ENCODE measurements at regions not wholly inside any gene's neighbourhood (a gene's known extent, or its start where the extent isn't known, plus 50 kb on each side); places are given as distances from the start of the nearest gene placed in this dataset.
"Not testable (repeated sequence)": the region's sequence is repeated elsewhere in the genome, so short reads cannot be mapped to it uniquely, and the experiment has no call there.

DNA sequence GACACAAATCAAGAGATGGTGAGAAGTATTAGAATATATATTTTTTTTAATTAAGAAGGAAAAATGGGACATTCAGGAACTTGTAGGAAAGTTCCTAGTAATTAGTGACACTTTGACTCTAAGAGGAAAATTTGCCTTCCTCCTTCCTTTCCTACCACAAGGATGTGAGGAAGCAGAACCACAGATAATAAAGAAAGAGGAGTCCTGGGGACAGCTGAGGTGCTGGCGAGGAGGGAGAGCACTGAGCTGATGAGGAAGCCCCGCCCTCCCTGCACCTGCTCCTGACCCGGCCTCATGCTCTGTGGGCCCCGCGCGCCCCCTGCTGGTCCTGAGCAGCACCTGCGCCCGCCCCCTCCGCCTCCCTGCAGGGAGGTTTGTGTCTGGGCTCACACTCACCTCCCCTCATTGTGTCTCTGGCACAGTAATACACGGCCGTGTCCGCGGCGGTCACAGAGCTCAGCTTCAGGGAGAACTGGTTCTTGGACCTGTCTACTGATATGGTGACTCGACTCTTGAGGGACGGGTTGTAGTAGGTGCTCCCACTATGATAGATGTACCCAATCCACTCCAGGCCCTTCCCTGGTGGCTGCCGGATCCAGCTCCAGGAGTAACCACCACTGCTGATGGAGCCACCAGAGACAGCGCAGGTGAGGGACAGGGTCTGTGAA, 822.6 kb downstream of the TMEM121 start:
- not testable (repeated sequence) for H3K36me3 ChIP-seq (ENCODE audit: insufficient read depth, low read length); H3K4me3 ChIP-seq (ENCODE audit: low read length); H3K4me1 ChIP-seq (ENCODE audit: insufficient read depth, low read length); H3K27me3 ChIP-seq (ENCODE audit: insufficient read depth, low read length); H2AFZ ChIP-seq (ENCODE audit: low read depth, low read length); H3K9me3 ChIP-seq (ENCODE audit: low read length)

DNA sequence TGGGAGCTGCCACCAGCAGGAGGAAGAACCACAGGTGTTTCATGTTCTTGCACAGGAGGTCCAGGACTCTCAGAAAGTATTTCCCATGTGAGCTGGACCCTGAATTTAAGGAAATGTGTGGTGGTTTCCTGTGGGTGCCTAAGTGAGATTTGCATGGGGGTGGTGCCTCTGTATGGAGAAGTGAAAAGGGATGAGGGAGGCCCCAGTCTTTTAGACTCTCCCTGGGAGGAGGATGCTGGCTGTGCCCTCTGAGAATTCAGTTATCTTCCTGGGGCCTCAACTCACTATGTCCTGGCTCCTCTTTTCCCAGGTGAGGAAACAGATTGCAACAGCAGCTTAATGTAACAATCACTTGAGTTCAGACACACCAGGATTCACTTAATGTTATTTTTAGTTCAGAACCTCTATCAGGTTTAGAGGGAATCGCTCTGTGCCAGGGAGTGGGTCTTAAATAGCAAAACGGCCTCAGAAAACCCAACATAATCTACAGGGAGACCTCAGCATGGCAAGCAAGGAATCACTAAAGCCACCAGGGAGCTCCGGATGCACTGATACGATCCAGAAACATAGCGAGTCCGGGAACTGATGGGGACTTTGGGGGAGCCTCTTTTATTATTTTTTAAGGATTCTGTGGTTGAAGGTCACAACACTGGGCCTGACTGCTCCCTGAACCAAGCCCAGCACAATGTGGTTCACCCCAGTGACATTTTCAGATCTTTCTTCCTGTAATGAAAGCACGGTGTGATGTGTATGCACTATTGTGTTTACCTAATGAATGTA, 823.5 kb downstream of the TMEM121 start:
- H3K4me3 ChIP-seq (ENCODE audit: low read length); H3K27me3 ChIP-seq (ENCODE audit: insufficient read depth, low read length); H3K9me3 ChIP-seq (ENCODE audit: low read length); H3K4me1 ChIP-seq (ENCODE audit: insufficient read depth, low read length); H3K36me3 ChIP-seq (ENCODE audit: insufficient read depth, low read length); H2AFZ ChIP-seq (ENCODE audit: low read depth, low read length): not testable (repeated sequence)

DNA sequence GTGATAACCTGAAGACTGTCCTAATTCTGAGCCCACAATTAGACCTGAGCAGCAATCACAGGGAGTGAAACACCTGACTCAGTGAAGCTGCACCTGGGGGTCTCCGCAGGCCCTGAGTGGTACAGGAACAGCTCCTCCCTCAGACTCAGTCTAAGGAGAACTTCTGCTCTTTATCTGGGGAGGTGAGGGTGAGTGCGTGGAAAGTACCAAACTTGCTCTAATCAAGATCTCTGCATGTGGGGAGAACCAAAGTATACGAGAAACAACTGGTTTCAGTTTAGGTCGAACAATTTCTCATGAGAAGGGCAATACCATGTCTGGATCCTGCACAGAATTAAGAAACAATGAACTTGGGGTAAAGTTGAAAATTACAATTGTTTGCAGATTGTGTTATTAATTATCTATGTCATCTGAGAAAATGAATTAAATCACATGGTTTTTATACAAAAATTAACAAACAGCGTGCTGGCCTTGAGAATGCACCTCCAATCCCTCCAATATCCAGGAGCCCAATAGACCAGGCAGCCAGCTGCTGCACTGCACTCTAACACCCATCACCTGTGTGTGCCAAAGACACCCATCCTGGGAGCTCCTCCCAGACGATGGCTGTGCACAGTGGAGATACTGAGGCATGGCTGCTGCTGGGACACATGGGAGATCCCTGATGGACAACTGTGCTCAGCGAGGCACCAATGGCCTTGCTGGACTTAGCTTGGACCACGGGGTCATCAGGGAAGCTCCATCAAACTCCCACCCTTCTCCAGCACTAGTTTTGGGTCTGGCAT, 828.8 kb downstream of the TMEM121 start:
- not testable (repeated sequence) for H3K4me1 ChIP-seq (ENCODE audit: insufficient read depth, low read length); H3K9me3 ChIP-seq (ENCODE audit: low read length); H3K27me3 ChIP-seq (ENCODE audit: insufficient read depth, low read length); H2AFZ ChIP-seq (ENCODE audit: low read depth, low read length); H3K4me3 ChIP-seq (ENCODE audit: low read length); H3K36me3 ChIP-seq (ENCODE audit: insufficient read depth, low read length)

DNA sequence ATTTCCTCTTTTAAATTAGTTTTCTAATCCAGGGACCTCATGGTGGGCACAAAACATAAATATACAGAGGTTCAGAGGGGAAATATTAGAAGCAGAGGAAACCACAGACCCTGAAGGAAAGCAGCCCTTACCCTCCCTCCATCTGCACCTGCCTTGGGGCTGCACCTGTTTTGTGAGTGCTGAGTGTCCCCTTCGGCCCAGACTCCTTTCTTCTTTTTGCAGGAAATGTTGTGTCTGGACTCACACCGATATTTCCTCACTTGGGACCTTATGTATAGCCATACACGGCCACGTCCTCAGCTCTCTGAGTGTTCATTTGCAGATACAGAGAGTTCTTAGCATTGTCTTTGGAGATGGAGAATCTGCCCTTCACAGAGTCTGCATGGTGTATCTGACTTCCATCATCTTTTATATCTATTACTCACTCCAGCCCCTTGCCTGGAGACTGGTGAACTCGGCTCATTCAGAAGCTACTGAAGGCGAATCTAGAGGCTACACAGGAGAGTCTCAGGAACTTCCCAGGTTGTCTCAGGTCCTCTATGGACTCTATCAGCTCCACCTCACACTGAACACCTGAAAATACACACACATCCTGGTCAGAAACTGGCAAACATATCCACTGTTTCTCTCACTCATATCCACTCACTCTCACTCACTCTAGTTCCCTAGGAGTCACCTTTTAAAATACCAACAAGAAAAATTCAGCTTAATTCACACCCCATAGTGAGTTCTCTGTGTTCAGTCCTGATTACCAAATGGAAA, 829.7 kb downstream of the TMEM121 start:
- H3K36me3 ChIP-seq (ENCODE audit: insufficient read depth, low read length); H3K9me3 ChIP-seq (ENCODE audit: low read length); H3K4me1 ChIP-seq (ENCODE audit: insufficient read depth, low read length); H3K27me3 ChIP-seq (ENCODE audit: insufficient read depth, low read length); H2AFZ ChIP-seq (ENCODE audit: low read depth, low read length); H3K4me3 ChIP-seq (ENCODE audit: low read length): not testable (repeated sequence)

- H3K36me3 ChIP-seq (ENCODE audit: insufficient read depth, low read length); H2AFZ ChIP-seq (ENCODE audit: low read depth, low read length); H3K9me3 ChIP-seq (ENCODE audit: low read length); H3K27me3 ChIP-seq (ENCODE audit: insufficient read depth, low read length); H3K4me1 ChIP-seq (ENCODE audit: insufficient read depth, low read length); H3K4me3 ChIP-seq (ENCODE audit: low read length): not testable (repeated sequence)
These were observed 830.2 kb downstream of the TMEM121 start for GRCh38 chr14:106356643-106356930.

DNA sequence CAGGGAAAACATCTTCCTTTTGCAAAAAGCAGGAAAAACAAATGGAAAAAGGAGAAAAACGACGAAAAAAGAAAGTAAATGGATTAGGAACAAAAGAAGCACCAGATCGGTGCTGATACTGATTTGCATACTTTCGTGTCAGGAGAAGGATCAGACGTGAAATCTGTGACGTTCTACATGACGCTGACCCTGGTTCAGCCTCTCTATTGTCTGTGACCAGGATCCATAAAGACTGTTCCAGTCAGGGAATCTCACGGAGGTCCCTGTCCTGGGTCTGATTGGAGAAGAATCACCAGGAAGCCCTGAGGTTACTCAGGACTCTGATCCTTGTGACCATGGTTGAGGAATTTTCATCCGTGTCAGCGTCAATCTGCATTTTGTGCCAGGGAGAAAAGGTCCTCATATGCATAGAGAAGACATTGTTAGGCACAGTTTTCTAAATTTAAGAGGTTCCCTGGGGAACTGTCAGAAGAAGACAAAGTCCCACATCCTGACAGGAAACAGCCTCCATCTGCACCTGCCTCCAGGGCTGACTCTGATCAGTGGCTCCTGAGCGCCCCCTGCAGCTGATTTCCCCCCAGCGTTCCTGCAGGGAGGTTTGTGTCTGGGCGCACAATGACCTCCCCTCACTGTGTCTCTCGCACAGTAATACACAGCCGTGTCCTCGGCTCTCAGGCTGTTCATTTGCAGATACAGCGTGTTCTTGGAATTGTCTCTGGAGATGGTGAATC, 832.9 kb downstream of the TMEM121 start:
- H3K9me3 ChIP-seq (ENCODE audit: low read length); H3K27me3 ChIP-seq (ENCODE audit: insufficient read depth, low read length); H3K36me3 ChIP-seq (ENCODE audit: insufficient read depth, low read length); H2AFZ ChIP-seq (ENCODE audit: low read depth, low read length); H3K4me1 ChIP-seq (ENCODE audit: insufficient read depth, low read length); H3K4me3 ChIP-seq (ENCODE audit: low read length): not testable (repeated sequence)

- not testable (repeated sequence) for H3K4me1 ChIP-seq (ENCODE audit: insufficient read depth, low read length); H3K27me3 ChIP-seq (ENCODE audit: insufficient read depth, low read length); H2AFZ ChIP-seq (ENCODE audit: low read depth, low read length); H3K36me3 ChIP-seq (ENCODE audit: insufficient read depth, low read length); H3K9me3 ChIP-seq (ENCODE audit: low read length); H3K4me3 ChIP-seq (ENCODE audit: low read length)
These were observed 839.0 kb downstream of the TMEM121 start for GRCh38 chr14:106365371-106365770.

- not testable (repeated sequence) for H3K4me1 ChIP-seq (ENCODE audit: insufficient read depth, low read length); H3K36me3 ChIP-seq (ENCODE audit: insufficient read depth, low read length); H3K4me3 ChIP-seq (ENCODE audit: low read length); H3K9me3 ChIP-seq (ENCODE audit: low read length); H3K27me3 ChIP-seq (ENCODE audit: insufficient read depth, low read length); H2AFZ ChIP-seq (ENCODE audit: low read depth, low read length)
These were observed 839.5 kb downstream of the TMEM121 start for GRCh38 chr14:106365894-106366293.

- H3K4me3 ChIP-seq (ENCODE audit: low read length); H3K9me3 ChIP-seq (ENCODE audit: low read length); H3K4me1 ChIP-seq (ENCODE audit: insufficient read depth, low read length); H3K36me3 ChIP-seq (ENCODE audit: insufficient read depth, low read length); H3K27me3 ChIP-seq (ENCODE audit: insufficient read depth, low read length); H2AFZ ChIP-seq (ENCODE audit: low read depth, low read length): not testable (repeated sequence)
These were observed 840.6 kb downstream of the TMEM121 start for GRCh38 chr14:106366971-106367370.

GRCh38 chr14:106369456-106369855, 843.1 kb downstream of the TMEM121 start:
- H2AFZ ChIP-seq (ENCODE audit: low read depth, low read length); H3K4me1 ChIP-seq (ENCODE audit: insufficient read depth, low read length); H3K27me3 ChIP-seq (ENCODE audit: insufficient read depth, low read length); H3K36me3 ChIP-seq (ENCODE audit: insufficient read depth, low read length); H3K4me3 ChIP-seq (ENCODE audit: low read length); H3K9me3 ChIP-seq (ENCODE audit: low read length): not testable (repeated sequence)

DNA sequence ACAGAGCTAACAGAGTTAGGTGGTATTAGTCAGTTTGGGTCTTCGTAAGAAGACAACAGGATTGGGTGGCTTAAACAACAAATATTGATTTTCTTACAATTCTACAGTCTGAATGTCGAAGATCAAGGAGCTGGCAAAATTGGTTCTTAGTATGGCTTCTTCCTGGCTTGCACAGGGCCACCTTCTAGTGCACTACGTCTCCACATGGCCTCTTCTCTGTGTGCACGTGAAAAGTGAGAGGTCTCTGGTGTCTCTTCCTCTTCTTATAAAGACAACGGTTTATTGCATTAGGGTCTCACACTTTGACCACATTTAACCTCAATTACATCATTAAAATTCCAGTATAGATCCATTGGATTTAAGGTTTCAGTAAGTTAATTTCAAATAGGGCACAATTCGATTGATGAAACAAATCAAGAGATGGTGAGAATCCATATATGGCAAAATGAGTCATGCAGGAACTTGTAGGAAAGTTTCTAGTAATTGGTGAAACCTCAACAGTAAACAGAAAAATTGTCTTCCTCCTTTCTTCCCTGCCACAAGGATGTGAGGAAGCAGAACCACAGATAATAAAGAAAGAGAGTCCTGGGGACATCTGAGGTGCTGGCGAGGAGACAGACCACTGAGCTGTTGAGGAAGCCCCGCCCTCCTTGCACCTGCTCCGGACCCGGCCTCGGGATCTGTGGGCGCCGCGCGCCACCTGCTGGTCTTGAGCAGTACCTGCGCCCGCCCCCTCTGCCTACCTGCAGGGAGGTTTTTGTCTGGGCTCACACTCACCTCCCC, 846.7 kb downstream of the TMEM121 start:
- no peak overlapping the region for H2AFZ ChIP-seq (ENCODE audit: low read depth, low read length)
- no peaks in the 10 kb centered on the region for H3K4me1 ChIP-seq (ENCODE audit: insufficient read depth, low read length)
- H3K4me3 ChIP-seq (ENCODE audit: low read length), result no peak overlapping the region
- H3K9me3 ChIP-seq (ENCODE audit: low read length), result no peaks in the 10 kb centered on the region
- H3K36me3 ChIP-seq (ENCODE audit: insufficient read depth, low read length), result no peaks in the 10 kb centered on the region
- H3K27me3 ChIP-seq (ENCODE audit: insufficient read depth, low read length), result no peaks in the 10 kb centered on the region

DNA sequence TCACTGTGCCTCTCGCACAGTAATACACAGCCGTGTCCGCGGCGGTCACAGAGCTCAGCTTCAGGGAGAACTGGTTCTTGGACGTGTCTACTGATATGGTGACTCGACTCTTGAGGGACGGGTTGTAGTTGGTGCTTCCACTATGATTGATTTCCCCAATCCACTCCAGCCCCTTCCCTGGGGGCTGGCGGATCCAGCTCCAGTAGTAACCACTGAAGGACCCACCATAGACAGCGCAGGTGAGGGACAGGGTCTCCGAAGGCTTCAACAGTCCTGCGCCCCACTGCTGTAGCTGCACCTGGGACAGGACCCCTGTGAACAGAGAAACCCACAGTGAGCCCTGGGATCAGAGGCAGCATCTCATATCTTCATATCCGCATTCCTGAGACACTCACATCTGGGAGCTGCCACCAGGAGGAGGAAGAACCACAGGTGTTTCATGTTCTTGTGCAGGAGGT, 847.3 kb downstream of the TMEM121 start:
- not testable (repeated sequence) for H3K9me3 ChIP-seq (ENCODE audit: low read length); H2AFZ ChIP-seq (ENCODE audit: low read depth, low read length); H3K4me1 ChIP-seq (ENCODE audit: insufficient read depth, low read length); H3K4me3 ChIP-seq (ENCODE audit: low read length); H3K27me3 ChIP-seq (ENCODE audit: insufficient read depth, low read length); H3K36me3 ChIP-seq (ENCODE audit: insufficient read depth, low read length)

Data from neuron (in vitro differentiated cells).